Transverse colon (tissue), 3 donors: ENCODE measurements at regions not wholly inside any gene's neighbourhood (a gene's known extent, or its start where the extent isn't known, plus 50 kb on each side); places are given as distances from the start of the nearest gene placed in this dataset.

Source experiments
- CTCF ChIP-seq, 5 experiments: fragments of 200-600 bp in 3 of 5; fragments of 450-650 bp in 2 of 5; sonication (generic) in 3 of 5; IDR thresholded peaks; 1 replicate in 2 of 5; 2 replicates in 3 of 5; pipeline ENCODE4 v1.5.1; 2016 to 2017; ENCODE audit warnings: antibody characterized with exemption in 5 of 5, inconsistent platforms in 3 of 5, mild to moderate bottlenecking in 2 of 5, moderate library complexity in 1 of 5
- EP300 ChIP-seq: sonication (generic); formaldehyde crosslinking; IDR thresholded peaks from one replicate; pipeline ENCODE4 v1.6.1; 2017; ENCODE audit warnings: antibody characterized with exemption, low read depth
- POLR2A ChIP-seq: fragments of 450-650 bp; IDR thresholded peaks from one replicate; pipeline ENCODE4 v1.6.1; 2016; ENCODE audit warnings: antibody characterized with exemption, mild to moderate bottlenecking, moderate library complexity

- TF ChIP-seq POLR2A = no peak
- TF ChIP-seq EP300 = no peak
- no peak for TF ChIP-seq CTCF (IDR thresholded peaks at IDR 0.05)
Measured at GRCh38 chr22:49049691-49050090, 778.0 kb downstream of the BRD1 start.
